UCSD-AML1 (cell line): ENCODE measurements at regions not wholly inside any gene's neighbourhood (a gene's known extent, or its start where the extent isn't known, plus 50 kb on each side); places are given as distances from the start of the nearest gene placed in this dataset.

Experiments
- DNase-seq: peaks from one replicate; lab custom pipeline; 2025; ENCODE audit not compliant: unreplicated experiment; lab: John Stamatoyannopoulos, UW

DNA sequence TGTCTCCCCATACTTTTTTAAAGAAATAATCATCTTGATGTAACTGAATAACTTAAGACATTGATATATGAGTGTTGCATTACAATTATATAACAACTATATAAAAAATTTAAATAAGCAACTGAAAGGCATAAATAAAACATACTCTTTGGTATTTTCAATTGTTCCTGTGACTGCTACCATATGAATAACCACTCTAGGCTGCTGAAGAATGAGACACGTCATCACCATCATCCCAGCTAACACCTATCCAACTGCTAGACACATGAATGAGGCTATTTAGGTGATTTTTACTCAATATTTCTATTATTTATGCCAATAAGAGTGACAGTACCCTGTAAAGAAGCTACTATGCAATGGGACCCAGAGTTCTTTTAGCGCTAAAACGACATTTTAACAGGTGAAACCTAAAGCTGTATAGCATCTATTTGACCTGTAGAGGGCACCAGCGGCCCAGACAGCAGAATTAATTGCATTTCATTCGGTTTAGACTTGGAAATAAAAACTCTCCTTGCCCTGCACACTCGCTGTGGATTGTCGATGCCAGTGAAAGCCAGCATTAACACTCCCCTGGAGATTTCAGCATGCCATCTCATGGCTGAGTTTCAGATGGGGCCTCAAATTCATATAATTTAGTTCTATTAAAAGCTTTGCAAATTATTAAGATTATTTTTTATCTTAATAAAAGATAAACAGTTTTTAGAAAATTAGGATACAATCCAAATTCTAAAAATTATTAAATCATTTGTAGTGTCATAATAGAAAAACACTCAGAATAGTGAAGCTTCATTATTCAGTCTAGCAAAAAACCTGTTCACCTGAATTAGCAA is 89.4 kb upstream of the MAP2 start:
- peak; percentile 25 for DNase-seq

DNA sequence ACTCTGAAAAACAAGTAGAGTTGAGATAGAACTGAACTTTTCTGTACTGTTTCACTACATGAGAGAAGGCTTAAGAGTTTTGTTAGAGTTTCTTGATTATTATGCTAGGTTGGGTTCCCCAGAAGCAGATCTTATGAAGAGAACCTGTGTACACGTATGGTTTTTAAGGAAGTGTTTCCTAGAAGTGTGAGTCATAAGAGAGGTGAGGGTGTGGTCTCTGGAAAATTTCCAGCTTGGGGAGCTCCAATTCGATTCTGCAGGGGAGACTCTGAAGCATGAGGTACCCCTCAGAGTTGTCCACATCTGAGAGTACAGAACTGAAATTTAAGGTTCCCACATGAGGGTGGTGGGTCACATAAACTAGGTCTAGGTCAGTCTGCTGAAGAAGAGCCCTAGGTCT is 83.3 kb upstream of the MAP2 start:
- DNase-seq = no peak

DNA sequence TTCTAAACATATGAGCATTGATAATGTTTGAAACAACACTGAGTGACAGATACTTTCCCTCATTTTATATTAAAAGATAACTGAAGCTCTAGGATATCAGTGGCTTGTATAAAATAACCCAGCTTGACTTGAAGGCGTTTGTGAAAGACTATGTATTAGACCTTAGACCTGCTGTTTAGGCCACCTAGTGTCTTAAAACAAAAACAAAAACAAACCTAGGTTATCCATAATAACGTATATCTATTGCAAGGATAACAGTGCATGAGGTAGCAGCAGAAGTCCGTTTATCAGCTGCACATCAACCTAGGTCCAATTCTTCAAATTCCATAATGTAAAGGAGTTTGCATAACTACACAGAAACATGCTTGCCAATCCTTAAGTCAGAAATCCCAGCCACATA is 79.5 kb upstream of the MAP2 start:
- DNase-seq = no peak

DNA sequence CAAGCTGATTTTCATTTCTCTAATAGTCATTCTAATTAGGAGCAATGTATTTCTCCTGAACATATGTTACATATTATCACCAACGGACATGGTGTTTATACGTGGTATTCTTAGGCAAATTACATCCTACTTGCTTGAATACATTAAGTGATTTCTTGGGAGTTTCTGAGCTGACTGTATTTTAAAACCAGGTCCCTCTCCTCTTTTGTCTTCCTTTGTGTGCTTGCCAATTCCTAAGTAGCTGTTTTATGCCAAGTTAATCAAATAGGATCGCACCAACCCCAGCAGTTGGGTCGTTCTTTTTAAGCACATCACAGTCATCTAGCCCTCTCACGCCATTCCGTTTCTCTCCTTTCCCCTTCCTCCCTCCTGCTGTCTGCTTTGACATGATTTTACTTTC is 75.4 kb upstream of the MAP2 start:
- DNase-seq = no peak

DNA sequence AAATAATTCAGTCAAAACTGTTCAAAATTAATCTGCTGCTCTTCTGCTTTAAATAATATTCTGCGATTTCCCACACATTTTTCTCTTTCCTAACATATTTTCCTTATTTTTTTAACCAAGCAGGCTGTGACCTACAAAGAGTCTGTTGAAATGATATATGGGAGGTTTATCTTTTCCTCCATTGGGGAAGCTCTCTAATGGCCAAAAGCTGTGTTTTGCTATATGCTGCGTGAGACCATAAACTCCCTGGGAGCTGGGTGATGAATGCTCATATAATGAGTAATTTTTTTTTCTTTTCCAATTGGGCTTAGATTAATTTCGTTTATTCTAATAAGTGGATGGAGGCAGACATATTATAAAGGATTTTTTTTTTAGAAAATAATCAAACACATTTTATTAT is 72.2 kb upstream of the MAP2 start:
- DNase-seq = no peak

DNA sequence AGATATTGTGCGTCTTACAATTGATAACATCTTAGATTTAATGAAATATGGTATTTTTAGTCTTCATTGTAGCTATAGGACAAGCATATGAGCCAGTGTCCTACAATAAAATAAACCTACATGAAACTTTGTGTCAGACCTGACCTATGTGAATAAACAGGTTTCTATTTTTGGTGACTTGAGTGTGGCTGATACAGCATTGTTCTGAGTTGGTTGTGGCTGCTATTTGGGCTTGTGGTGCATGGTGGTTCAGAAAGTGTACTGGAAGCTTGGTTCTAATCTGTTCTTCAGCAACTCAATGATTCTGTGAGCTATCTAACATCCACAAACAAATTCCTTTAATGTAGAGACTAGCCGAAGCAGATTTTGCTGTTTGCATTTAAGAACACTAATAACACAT is 64.9 kb upstream of the MAP2 start:
- no peak for DNase-seq

DNA sequence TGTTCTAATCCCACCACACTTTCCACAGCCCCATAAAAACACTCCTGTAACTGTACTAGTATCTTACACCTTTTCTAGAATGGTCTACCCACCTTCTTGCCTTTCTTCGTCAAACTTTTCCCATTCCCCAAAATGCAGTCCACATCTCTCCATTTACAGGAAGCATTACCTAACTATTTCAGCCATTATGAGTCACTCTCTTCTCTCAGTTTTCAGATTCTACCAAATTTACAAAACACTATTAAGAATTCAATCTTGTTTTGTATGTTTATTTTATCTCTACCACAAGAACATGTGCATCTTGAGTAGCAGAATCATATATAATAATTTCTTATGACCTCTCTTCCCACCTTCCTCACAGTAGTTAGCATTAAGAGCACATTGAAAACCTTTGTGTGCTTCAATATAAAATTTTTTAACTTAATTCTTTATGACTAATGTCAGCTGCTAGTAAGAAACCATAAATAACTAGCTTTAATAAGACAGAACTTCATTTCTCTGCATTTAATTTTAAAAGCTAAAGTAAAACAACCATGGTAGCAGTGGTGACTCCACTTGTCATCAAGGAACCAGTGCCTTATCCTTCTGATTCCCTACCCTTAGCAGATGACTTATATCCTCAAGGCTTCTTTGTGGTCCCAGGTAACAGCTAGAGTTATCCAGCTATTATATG is 56.6 kb upstream of the MAP2 start:
- no peak for DNase-seq

DNA sequence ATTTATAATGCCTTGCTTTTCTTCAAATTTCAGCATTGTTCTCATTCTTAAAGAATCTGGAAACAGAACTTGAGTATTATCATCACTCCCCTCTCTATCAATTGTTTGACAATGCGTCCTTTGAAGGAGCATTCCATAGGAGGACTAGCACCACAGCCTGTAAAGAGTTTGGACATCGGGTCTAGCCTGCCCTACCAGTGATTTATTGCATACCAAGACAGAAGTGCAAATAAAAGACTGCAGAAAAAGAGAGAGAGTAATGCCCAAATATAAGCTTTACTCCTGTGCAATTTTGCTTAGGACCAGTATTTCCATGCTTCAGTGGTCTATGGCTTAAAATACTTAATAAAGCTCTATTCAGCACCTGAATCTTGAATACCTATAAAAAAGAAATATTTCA is 55.4 kb upstream of the MAP2 start:
- no peak for DNase-seq

DNA sequence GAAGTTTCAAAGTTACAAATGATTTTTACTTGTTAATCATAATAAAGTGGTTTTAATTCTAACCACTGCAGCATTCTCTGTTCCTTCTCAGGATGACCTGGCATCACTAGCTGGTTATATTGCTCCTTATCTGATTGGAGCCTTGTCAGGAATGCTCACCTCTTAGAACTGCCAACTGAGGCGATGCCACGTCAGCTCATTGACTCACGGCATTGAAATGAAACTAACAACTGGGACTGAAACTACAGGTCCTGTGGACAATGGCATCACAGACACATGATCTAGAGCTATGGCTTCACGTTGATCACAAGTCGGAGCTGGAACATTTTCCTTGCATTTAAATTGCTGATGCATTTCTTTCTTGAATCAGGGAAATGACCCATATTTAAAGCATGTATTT is 54.9 kb upstream of the MAP2 start:
- no peak for DNase-seq

DNA sequence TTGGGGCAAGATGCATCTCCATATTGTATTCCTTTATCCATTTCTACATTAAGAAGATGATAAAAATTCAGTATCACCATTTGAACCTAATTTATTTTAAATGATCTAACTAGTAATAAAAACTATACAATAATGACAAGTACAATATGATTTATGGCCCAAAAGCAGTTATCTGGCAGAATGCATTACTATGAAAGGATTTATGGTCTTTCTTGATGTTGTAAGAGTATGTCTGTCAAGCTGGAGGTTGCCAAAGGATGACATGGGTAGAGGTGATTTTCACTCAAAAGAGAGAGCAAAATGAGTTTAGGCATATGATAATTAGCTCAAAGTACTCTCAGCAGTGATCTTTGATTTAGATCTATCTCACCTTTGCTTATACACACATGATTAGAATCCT is 54.2 kb upstream of the MAP2 start:
- DNase-seq = no peak

DNA sequence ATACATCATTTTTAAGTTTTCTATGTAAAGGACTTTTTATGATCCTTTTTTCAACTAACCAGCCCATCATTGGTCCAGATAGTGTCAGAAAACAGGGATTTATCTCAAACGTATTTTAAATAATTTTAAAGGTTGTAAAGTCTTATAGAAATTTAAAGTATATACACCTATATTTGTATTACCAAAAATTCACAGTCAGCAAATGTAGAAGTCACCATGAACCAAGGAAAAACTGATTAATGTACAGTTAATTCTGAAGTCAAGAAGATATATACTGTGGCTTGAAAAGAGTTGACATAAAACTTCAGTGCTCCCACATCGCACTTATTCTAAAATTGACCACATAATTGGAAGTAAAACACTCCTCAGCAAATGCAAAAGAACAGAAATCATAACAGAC is 52.4 kb upstream of the MAP2 start:
- DNase-seq = no peak
